DOHH2 (cell line): ENCODE measurements at regions not wholly inside any gene's neighbourhood (a gene's known extent, or its start where the extent isn't known, plus 50 kb on each side); places are given as distances from the start of the nearest gene placed in this dataset.

Experiments
- EZH2phosphoT487 ChIP-seq: fragments of 200-600 bp; sonication (generic); IDR thresholded peaks from 2 replicates; pipeline ENCODE4 v1.6.1; 2017; ENCODE audit warnings: borderline replicate concordance, mild to moderate bottlenecking, antibody characterized with exemption, low read length, moderate library complexity, mixed read lengths
- TF ChIP-seq, protein P1 (sequence below): fragments of 200-600 bp; sonication (generic); IDR thresholded peaks from one replicate; pipeline ENCODE4 v1.5.1; 2014; ENCODE audit warnings: antibody characterized with exemption, mild to moderate bottlenecking, low read depth, low read length; ENCODE audit not compliant: poor library complexity, severe bottlenecking

DNA sequence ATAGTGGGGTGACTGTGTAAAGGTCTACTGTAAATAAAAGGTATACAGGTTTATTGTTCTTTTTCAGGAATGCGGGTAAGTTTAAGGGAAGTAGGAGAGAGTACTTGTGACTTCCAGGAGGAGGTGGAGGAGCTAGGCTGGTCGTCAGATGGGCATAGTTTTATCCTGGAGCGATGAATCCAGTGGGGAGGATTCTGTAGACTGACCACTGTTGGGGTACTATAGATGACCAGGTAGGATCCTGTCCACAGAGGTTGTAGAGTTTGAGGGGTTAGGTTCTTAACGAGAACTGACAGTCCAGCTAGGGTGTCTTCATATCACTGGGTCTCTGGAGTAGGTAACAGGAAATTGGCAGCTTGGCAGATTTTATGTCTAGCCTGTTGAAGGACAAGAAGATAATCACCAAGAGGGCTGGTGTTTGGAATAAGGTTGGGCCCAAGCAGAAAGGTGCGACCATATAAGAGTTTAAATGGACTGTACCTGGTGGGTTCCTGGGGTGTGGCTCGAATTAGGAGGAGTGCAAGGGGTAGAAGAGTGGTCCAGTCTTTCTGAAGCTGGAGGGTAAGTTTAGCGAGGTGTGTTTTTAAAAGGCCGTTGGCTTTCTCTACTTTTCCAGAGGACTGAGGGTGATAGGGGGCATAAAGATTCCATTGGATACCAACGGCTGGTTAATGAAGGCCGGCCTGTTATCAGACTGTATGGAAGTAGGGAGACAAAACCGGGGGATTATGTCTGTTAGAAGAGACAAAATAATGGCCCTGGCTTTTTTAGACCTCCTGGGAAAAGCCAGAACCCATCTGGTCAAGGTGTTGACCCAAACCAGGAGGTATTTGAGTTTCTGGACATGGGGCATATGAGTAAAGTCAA is 751.3 kb upstream of the ADGRB3 start:
- TF ChIP-seq, protein P1, sequence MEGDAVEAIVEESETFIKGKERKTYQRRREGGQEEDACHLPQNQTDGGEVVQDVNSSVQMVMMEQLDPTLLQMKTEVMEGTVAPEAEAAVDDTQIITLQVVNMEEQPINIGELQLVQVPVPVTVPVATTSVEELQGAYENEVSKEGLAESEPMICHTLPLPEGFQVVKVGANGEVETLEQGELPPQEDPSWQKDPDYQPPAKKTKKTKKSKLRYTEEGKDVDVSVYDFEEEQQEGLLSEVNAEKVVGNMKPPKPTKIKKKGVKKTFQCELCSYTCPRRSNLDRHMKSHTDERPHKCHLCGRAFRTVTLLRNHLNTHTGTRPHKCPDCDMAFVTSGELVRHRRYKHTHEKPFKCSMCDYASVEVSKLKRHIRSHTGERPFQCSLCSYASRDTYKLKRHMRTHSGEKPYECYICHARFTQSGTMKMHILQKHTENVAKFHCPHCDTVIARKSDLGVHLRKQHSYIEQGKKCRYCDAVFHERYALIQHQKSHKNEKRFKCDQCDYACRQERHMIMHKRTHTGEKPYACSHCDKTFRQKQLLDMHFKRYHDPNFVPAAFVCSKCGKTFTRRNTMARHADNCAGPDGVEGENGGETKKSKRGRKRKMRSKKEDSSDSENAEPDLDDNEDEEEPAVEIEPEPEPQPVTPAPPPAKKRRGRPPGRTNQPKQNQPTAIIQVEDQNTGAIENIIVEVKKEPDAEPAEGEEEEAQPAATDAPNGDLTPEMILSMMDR = no peak
- TF ChIP-seq EZH2phosphoT487 = no peak
